Suprapubic skin (tissue), 4 donors: ENCODE measurements at regions not wholly inside any gene's neighbourhood (a gene's known extent, or its start where the extent isn't known, plus 50 kb on each side); places are given as distances from the start of the nearest gene placed in this dataset.

ENCODE experiments used
- CTCF ChIP-seq, 2 donors: fragments of 200-600 bp in 1 of 2; fragments of 450-650 bp in 1 of 2; sonication (generic) in 1 of 2; IDR thresholded peaks; one replicate each; pipeline ENCODE4 v1.5.1; 2016 to 2019; ENCODE audit warnings: antibody characterized with exemption in 2 of 2, mild to moderate bottlenecking in 1 of 2, moderate library complexity in 1 of 2
- POLR2A ChIP-seq, 2 donors: fragments of 450-650 bp; IDR thresholded peaks; one replicate each; pipeline ENCODE4 v1.6.1; 2017; ENCODE audit warnings: antibody characterized with exemption in 2 of 2, mild to moderate bottlenecking in 2 of 2, moderate library complexity in 2 of 2
- POLR2AphosphoS5 ChIP-seq, 3 donors: sonication (generic); formaldehyde crosslinking; IDR thresholded peaks; one replicate each; pipeline ENCODE4 v1.6.1; 2017; ENCODE audit warnings: antibody characterized with exemption in 3 of 3

- TF ChIP-seq CTCF (IDR thresholded peaks at IDR 0.05) (no peak), POLR2A (IDR thresholded peaks at IDR 0.05) (no peak), POLR2AphosphoS5 (IDR thresholded peaks at IDR 0.05) (no peak)
These were observed 61.2 kb downstream of the TMEM174 start for GRCh38 chr5:73234204-73234555.
